ENCODE measurements at regions not wholly inside any gene's neighbourhood (a gene's known extent, or its start where the extent isn't known, plus 50 kb on each side); places are given as distances from the start of the nearest gene placed in this dataset.

GRCh38 chr4:24256547-24256946 is 327.8 kb downstream of the DHX15 start:
- no peak overlapping the region for H3K27ac ChIP-seq
- ATAC-seq (ENCODE audit: insufficient number of reproducible peaks, low FRiP score, low read depth) (no peak), DNase-seq (ENCODE audit: low spot score) (no peak)
- TF ChIP-seq CTCF (IDR thresholded peaks at IDR 0.05), result no peak
- H3K27me3 ChIP-seq (replicated peaks; ENCODE audit: insufficient read depth), result no peaks in the 10 kb centered on the region
- no peak overlapping the region for H3K4me3 ChIP-seq
- no peaks in the 10 kb centered on the region for H3K9me3 ChIP-seq
- no peaks in the 10 kb centered on the region for H3K4me1 ChIP-seq (ENCODE audit: control insufficient read depth in 1 of 2, low read depth in 2 of 2)
- H3K36me3 ChIP-seq, result no peaks in the 10 kb centered on the region

- Histone ChIP-seq H3K36me3 (no peaks in the 10 kb centered on the region), H3K27me3 (replicated peaks; ENCODE audit: insufficient read depth) (no peaks in the 10 kb centered on the region), H3K4me1 (ENCODE audit: control insufficient read depth in 1 of 2, low read depth in 2 of 2) (no peaks in the 10 kb centered on the region), H3K27ac (no peak overlapping the region), H3K9me3 (no peaks in the 10 kb centered on the region), H3K4me3 (no peak overlapping the region)
- TF ChIP-seq CTCF (IDR thresholded peaks at IDR 0.05), result no peak
- DNase-seq (ENCODE audit: low spot score) (no peak), ATAC-seq (ENCODE audit: insufficient number of reproducible peaks, low FRiP score, low read depth) (no peak)
Observed at GRCh38 chr4:24256066-24256465, 328.3 kb downstream of the DHX15 start.

- peaks cover 0 to 6% of the 10 kb centered on the region in 2 donors for H3K4me1 ChIP-seq (ENCODE audit: control insufficient read depth in 1 of 2, low read depth in 2 of 2)
- H3K4me3 ChIP-seq, result no peak overlapping the region
- ATAC-seq (ENCODE audit: insufficient number of reproducible peaks, low FRiP score, low read depth) (no peak), DNase-seq (ENCODE audit: low spot score) (no peak)
- no peaks in the 10 kb centered on the region for H3K27me3 ChIP-seq (replicated peaks; ENCODE audit: insufficient read depth)
- no peaks in the 10 kb centered on the region for H3K9me3 ChIP-seq
- H3K27ac ChIP-seq, result no peak overlapping the region
- TF ChIP-seq CTCF (IDR thresholded peaks at IDR 0.05), result no peak
- no peaks in the 10 kb centered on the region for H3K36me3 ChIP-seq
Observed at GRCh38 chr4:24252121-24252520, 332.2 kb downstream of the DHX15 start.

- H3K4me3 ChIP-seq, result no peak overlapping the region
- TF ChIP-seq CTCF (IDR thresholded peaks at IDR 0.05), result no peak
- no peak overlapping the region for H3K27ac ChIP-seq
- H3K36me3 ChIP-seq, result no peaks in the 10 kb centered on the region
- no peaks in the 10 kb centered on the region for H3K9me3 ChIP-seq
- no peaks in the 10 kb centered on the region for H3K27me3 ChIP-seq (replicated peaks; ENCODE audit: insufficient read depth)
- ATAC-seq (ENCODE audit: insufficient number of reproducible peaks, low FRiP score, low read depth) (no peak), DNase-seq (ENCODE audit: low spot score) (no peak)
- peaks cover 0 to 6% of the 10 kb centered on the region in 2 donors for H3K4me1 ChIP-seq (ENCODE audit: control insufficient read depth in 1 of 2, low read depth in 2 of 2)
Observed at GRCh38 chr4:24251589-24251988, 332.8 kb downstream of the DHX15 start.

GRCh38 chr4:24249972-24250371 is 334.4 kb downstream of the DHX15 start:
- ATAC-seq (ENCODE audit: insufficient number of reproducible peaks, low FRiP score, low read depth), result no peak
- no peak for DNase-seq (ENCODE audit: low spot score)
- no peaks in the 10 kb centered on the region for H3K36me3 ChIP-seq
- H3K27ac ChIP-seq, result no peak overlapping the region
- peaks cover 0 to 6% of the 10 kb centered on the region in 2 donors for H3K4me1 ChIP-seq (ENCODE audit: control insufficient read depth in 1 of 2, low read depth in 2 of 2)
- H3K27me3 ChIP-seq (replicated peaks; ENCODE audit: insufficient read depth), result no peaks in the 10 kb centered on the region
- no peaks in the 10 kb centered on the region for H3K9me3 ChIP-seq
- no peak for TF ChIP-seq CTCF (IDR thresholded peaks at IDR 0.05)
- H3K4me3 ChIP-seq, result no peak overlapping the region

All from thoracic aorta (tissue), 2 donors.